ENCODE measurements at regions not wholly inside any gene's neighbourhood (a gene's known extent, or its start where the extent isn't known, plus 50 kb on each side); places are given as distances from the start of the nearest gene placed in this dataset.
"Not testable (repeated sequence)": the region's sequence is repeated elsewhere in the genome, so short reads cannot be mapped to it uniquely, and the experiment has no call there.

GRCh38 chr4:27934871-27935270, 1074.2 kb downstream of the STIM2 start:
- DNase-seq (ENCODE audit: low read depth in 3 of 3), result no peak

- no peak for DNase-seq (ENCODE audit: low read depth in 3 of 3)
Measured at GRCh38 chr4:27946799-27947198, 1086.2 kb downstream of the STIM2 start.

- DNase-seq (ENCODE audit: low read depth in 3 of 3), result no peak
Measured at GRCh38 chr4:27947302-27947701, 1086.7 kb downstream of the STIM2 start.

GRCh38 chr4:27964095-27964494, 1103.5 kb downstream of the STIM2 start:
- DNase-seq (ENCODE audit: low read depth in 3 of 3), result no peak

- no peak for DNase-seq (ENCODE audit: low read depth in 3 of 3)
Measured at GRCh38 chr4:27966664-27967063, 1106.0 kb downstream of the STIM2 start.

GRCh38 chr4:27973056-27973455, 1112.4 kb downstream of the STIM2 start:
- DNase-seq (ENCODE audit: low read depth in 3 of 3), result no peak

- DNase-seq (ENCODE audit: low read depth in 3 of 3), result no peak
Measured at GRCh38 chr4:27973700-27974099, 1113.1 kb downstream of the STIM2 start.

GRCh38 chr4:27974339-27974738, 1113.7 kb downstream of the STIM2 start:
- no peak for DNase-seq (ENCODE audit: low read depth in 3 of 3)

GRCh38 chr4:27974881-27975280, 1114.2 kb downstream of the STIM2 start:
- DNase-seq (ENCODE audit: low read depth in 3 of 3), result not testable (repeated sequence)

GRCh38 chr4:27978427-27979109, 1117.9 kb downstream of the STIM2 start:
- not testable (repeated sequence) for DNase-seq (ENCODE audit: low read depth in 3 of 3)

- DNase-seq (ENCODE audit: low read depth in 3 of 3), result no peak
Measured at GRCh38 chr4:27985522-27985921, 1124.9 kb downstream of the STIM2 start.

GRCh38 chr4:27986476-27986875, 1125.8 kb downstream of the STIM2 start:
- DNase-seq (ENCODE audit: low read depth in 3 of 3), result no peak

- DNase-seq (ENCODE audit: low read depth in 3 of 3), result no peak
Measured at GRCh38 chr4:28001698-28002097, 1141.1 kb downstream of the STIM2 start.

GRCh38 chr4:28004520-28004919, 1143.9 kb downstream of the STIM2 start:
- no peak for DNase-seq (ENCODE audit: low read depth in 3 of 3)

GRCh38 chr4:28006021-28006420, 1145.4 kb downstream of the STIM2 start:
- no peak for DNase-seq (ENCODE audit: low read depth in 3 of 3)

- DNase-seq (ENCODE audit: low read depth in 3 of 3), result no peak
Measured at GRCh38 chr4:28007693-28008092, 1147.1 kb downstream of the STIM2 start.

GRCh38 chr4:28009541-28009940, 1148.9 kb downstream of the STIM2 start:
- no peak for DNase-seq (ENCODE audit: low read depth in 3 of 3)

GRCh38 chr4:28010577-28011240, 1150.1 kb downstream of the STIM2 start:
- no peak for DNase-seq (ENCODE audit: low read depth in 3 of 3)

GRCh38 chr4:28014469-28014868, 1153.8 kb downstream of the STIM2 start:
- no peak for DNase-seq (ENCODE audit: low read depth in 3 of 3)

GRCh38 chr4:28015996-28016395, 1155.4 kb downstream of the STIM2 start:
- DNase-seq (ENCODE audit: low read depth in 3 of 3), result no peak

- DNase-seq (ENCODE audit: low read depth in 3 of 3), result not testable (repeated sequence)
Measured at GRCh38 chr4:28038253-28038652, 1177.6 kb downstream of the STIM2 start.

- no peak for DNase-seq (ENCODE audit: low read depth in 3 of 3)
Measured at GRCh38 chr4:28062562-28062961, 1201.9 kb downstream of the STIM2 start.

GRCh38 chr4:28073860-28074555, 1213.4 kb downstream of the STIM2 start:
- DNase-seq (ENCODE audit: low read depth in 3 of 3), result no peak
